ENCODE measurements at regions not wholly inside any gene's neighbourhood (a gene's known extent, or its start where the extent isn't known, plus 50 kb on each side); places are given as distances from the start of the nearest gene placed in this dataset.

DNA sequence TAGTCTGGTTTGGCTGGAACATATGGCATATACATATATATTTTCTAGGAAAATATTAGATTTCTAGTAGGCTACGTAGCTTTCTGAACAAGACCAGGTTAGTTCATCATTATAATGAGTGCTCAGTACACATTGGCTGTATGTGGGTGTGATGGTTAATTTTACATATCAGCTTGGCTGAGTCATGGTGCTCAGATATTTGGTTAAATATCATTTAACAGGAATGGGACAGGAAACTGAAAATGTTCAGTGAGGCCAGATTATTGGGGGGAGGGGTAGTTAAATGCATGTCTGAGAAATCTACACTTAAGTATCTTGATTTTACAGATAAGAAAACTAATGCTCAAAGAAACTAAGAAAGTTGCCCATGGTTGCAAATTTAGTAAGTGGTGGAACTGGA is 160.1 kb downstream of the RBMX2 start:
- no peak for FAIRE-seq
- ChIA-PET POLR2A (no interaction called here), CTCF (interaction anchor here (1.3 kb wide), 1 partner anchor 14 kb away, joined by 5 read pairs; no protein-coding TSS in a partner anchor)

More for the DNA sequence above, 160.1 kb downstream of the RBMX2 start:
- no peaks in the 10 kb centered on the region for H4K20me1 ChIP-seq (replicated peaks; ENCODE audit: control insufficient read depth, extremely low read depth, insufficient read depth, low read length)
- no peaks in the 10 kb centered on the region for H3K9me3 ChIP-seq (replicated peaks; ENCODE audit: control insufficient read depth, insufficient read depth, low read length)
- H3K36me3 ChIP-seq (ENCODE audit: control insufficient read depth in 2 of 2, extremely low read depth in 1 of 2, insufficient read depth in 2 of 2, low read length in 2 of 2) = no peaks in the 10 kb centered on the region
- dilution Hi-C loops (cut with MboI; ENCODE audit: extremely low pct_ligation_motif_present, low sequenced_read_pairs) (no loop called here), intact Hi-C loops (cut with micrococcal nuclease) (no loop called here)
- H3K4me3 ChIP-seq (replicated peaks in 1 of 3; ENCODE audit: insufficient read depth in 1 of 3, low read depth in 1 of 3, low read length in 3 of 3) = no peak overlapping the region
- no peak overlapping the region for H3K4me2 ChIP-seq (ENCODE audit: insufficient read depth, low read length)
- no peak for DNase-seq (ENCODE audit: low read depth, low spot score)
- no TSS peak for BruUV-seq (replicated peaks)
- H3K79me2 ChIP-seq (ENCODE audit: control insufficient read depth, insufficient read depth, low read length) = no peaks in the 10 kb centered on the region
- H3K9ac ChIP-seq (replicated peaks; ENCODE audit: extremely low read depth, insufficient read depth, low read length) = no peak overlapping the region
- no peak overlapping the region for H3K27ac ChIP-seq (ENCODE audit: insufficient read depth, low read depth, low read length)
- TF ChIP-seq MYC (IDR thresholded peaks at IDR 0.05; ENCODE audit: low read depth, low read length) (no peak), GATA2 (IDR thresholded peaks at IDR 0.05; ENCODE audit: insufficient read depth, insufficient read length, low read depth, low read length) (no peak), FOS (IDR thresholded peaks at IDR 0.05; ENCODE audit: borderline replicate concordance, insufficient read depth, low read length) (no peak), POLR2AphosphoS5 (IDR thresholded peaks at IDR 0.05; ENCODE audit: insufficient read depth, low read depth, low read length) (no peak), JUN (IDR thresholded peaks at IDR 0.05; ENCODE audit: borderline replicate concordance, insufficient read depth, insufficient read length, low read depth) (no peak), POLR2A (IDR thresholded peaks at IDR 0.05; ENCODE audit: low read depth, low read length) (no peak), EZH2 (IDR thresholded peaks at IDR 0.05; ENCODE audit: borderline replicate concordance, low read depth, low read length, severe bottlenecking) (no peak), CTCF (IDR thresholded peaks at IDR 0.05; ENCODE audit: extremely low read depth in 1 of 2, insufficient read depth in 1 of 2, low read depth in 1 of 2, low read length in 2 of 2) (no peak)
- TF ChIP-seq, protein P1, sequence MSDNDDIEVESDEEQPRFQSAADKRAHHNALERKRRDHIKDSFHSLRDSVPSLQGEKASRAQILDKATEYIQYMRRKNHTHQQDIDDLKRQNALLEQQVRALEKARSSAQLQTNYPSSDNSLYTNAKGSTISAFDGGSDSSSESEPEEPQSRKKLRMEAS (IDR thresholded peaks at IDR 0.05; ENCODE audit: insufficient read depth, insufficient read length) = no peak
- no peaks in the 10 kb centered on the region for H3K9me1 ChIP-seq (replicated peaks; ENCODE audit: control insufficient read depth, extremely low read depth, insufficient read depth, low read length)
- H3K27me3 ChIP-seq (ENCODE audit: control insufficient read depth in 2 of 2, insufficient read depth in 2 of 2, low read length in 2 of 2) = no peaks in the 10 kb centered on the region
- H3K4me1 ChIP-seq (ENCODE audit: control insufficient read depth, extremely low read depth, insufficient read depth, low read length) = no peaks in the 10 kb centered on the region
- H2AFZ ChIP-seq (ENCODE audit: low read depth, low read length) = no peak overlapping the region
